GM21576 (cell line): ENCODE measurements at regions not wholly inside any gene's neighbourhood (a gene's known extent, or its start where the extent isn't known, plus 50 kb on each side); places are given as distances from the start of the nearest gene placed in this dataset.

ENCODE experiments used
- ATAC-seq: cut with Tn5 transposase; IDR thresholded peaks from one replicate; pipeline ENCODE4 v1.9.1; 2021; ENCODE audit warnings: mild to moderate bottlenecking, moderate library complexity; ENCODE audit not compliant: unreplicated experiment

- no peak for ATAC-seq
Measured at GRCh38 chr14:73800970-73801515, 50.6 kb upstream of the PTGR2 start.

GRCh38 chr14:73797543-73798265 is 53.9 kb upstream of the PTGR2 start:
- no peak for ATAC-seq

- ATAC-seq, result no peak
Measured at GRCh38 chr14:73796893-73797542, 54.6 kb upstream of the PTGR2 start.

GRCh38 chr14:73796415-73796814 is 55.2 kb upstream of the PTGR2 start:
- no peak for ATAC-seq

- ATAC-seq, result no peak
Measured at GRCh38 chr14:73795974-73796373, 55.7 kb upstream of the PTGR2 start.

GRCh38 chr14:73795466-73795865 is 56.2 kb upstream of the PTGR2 start:
- no peak for ATAC-seq

GRCh38 chr14:73794146-73794545 is 57.5 kb upstream of the PTGR2 start:
- no peak for ATAC-seq

- ATAC-seq, result no peak
Measured at GRCh38 chr14:73792481-73792880, 59.1 kb upstream of the PTGR2 start.

- ATAC-seq, result no peak
Measured at GRCh38 chr14:73789989-73790581, 61.5 kb upstream of the PTGR2 start.

- ATAC-seq, result no peak
Measured at GRCh38 chr14:73788701-73789551, 62.7 kb upstream of the PTGR2 start.

- ATAC-seq, result no peak
Measured at GRCh38 chr14:73788317-73788598, 63.4 kb upstream of the PTGR2 start.

GRCh38 chr14:73787486-73788316 is 63.9 kb upstream of the PTGR2 start:
- no peak for ATAC-seq

GRCh38 chr14:73786636-73787485 is 64.8 kb upstream of the PTGR2 start:
- no peak for ATAC-seq

GRCh38 chr14:73785834-73786635 is 65.6 kb upstream of the PTGR2 start:
- no peak for ATAC-seq

GRCh38 chr14:73785336-73785833 is 66.2 kb upstream of the PTGR2 start:
- peak; percentile 28 for ATAC-seq

GRCh38 chr14:73784988-73785313 is 66.7 kb upstream of the PTGR2 start:
- no peak for ATAC-seq

- ATAC-seq, result no peak
Measured at GRCh38 chr14:73784181-73784987, 67.2 kb upstream of the PTGR2 start.
